A673 (cell line): ENCODE measurements at regions not wholly inside any gene's neighbourhood (a gene's known extent, or its start where the extent isn't known, plus 50 kb on each side); places are given as distances from the start of the nearest gene placed in this dataset.

Experiments used
- CTCF ChIP-seq: fragments of 300-800, 200-600 bp; sonication (generic); conservative IDR thresholded peaks from 2 replicates; pipeline ENCODE4 v1.5.1; 2017; ENCODE audit warnings: low read depth, mild to moderate bottlenecking, antibody characterized with exemption, low read length, moderate library complexity, mixed read lengths
- EZH2 ChIP-seq: fragments of 200-600 bp; sonication (generic); IDR thresholded peaks from 2 replicates; pipeline ENCODE4 v1.6.1; 2017; ENCODE audit warnings: borderline replicate concordance, low read depth, mild to moderate bottlenecking, mixed read lengths, antibody characterized with exemption, low read length; ENCODE audit not compliant: poor library complexity, severe bottlenecking

- TF ChIP-seq CTCF (no peak), EZH2 (no peak)
These were observed 364.7 kb downstream of the METTL15 start for GRCh38 chr11:28472904-28473303.
